HEK293T (cell line): ENCODE measurements at regions not wholly inside any gene's neighbourhood (a gene's known extent, or its start where the extent isn't known, plus 50 kb on each side); places are given as distances from the start of the nearest gene placed in this dataset.

Source experiments
- BHLHE40 ChIP-seq: fragments of 450-650 bp; IDR thresholded peaks from 2 replicates; pipeline ENCODE4 v1.6.1; 2016; ENCODE audit warnings: mild to moderate bottlenecking, moderate library complexity, borderline replicate concordance
- CTBP1 ChIP-seq: fragments of 450-650 bp; IDR thresholded peaks from 2 replicates; pipeline ENCODE4 v1.6.1; 2016; ENCODE audit warnings: borderline replicate concordance
- ELF4 ChIP-seq: fragments of 450-650 bp; IDR thresholded peaks from 2 replicates; pipeline ENCODE4 v1.6.1; 2017; ENCODE audit warnings: antibody characterized with exemption
- FOXK2 ChIP-seq: fragments of 450-650 bp; IDR thresholded peaks from 2 replicates; pipeline ENCODE4 v1.6.1; 2016; ENCODE audit warnings: mild to moderate bottlenecking
- FOXM1 ChIP-seq: fragments of 450-650 bp; IDR thresholded peaks from 2 replicates; pipeline ENCODE4 v1.6.1; 2017; ENCODE audit warnings: mild to moderate bottlenecking, borderline replicate concordance
- HDGF ChIP-seq: fragments of 450-650 bp; IDR thresholded peaks from 2 replicates; pipeline ENCODE4 v1.6.1; 2017; ENCODE audit warnings: antibody characterized with exemption, borderline replicate concordance
- LEF1 ChIP-seq: fragments of 450-650 bp; IDR thresholded peaks from 2 replicates; pipeline ENCODE4 v1.6.1; 2017; ENCODE audit warnings: mild to moderate bottlenecking, borderline replicate concordance
- SP1 ChIP-seq: fragments of 450-650 bp; IDR thresholded peaks from 2 replicates; pipeline ENCODE4 v1.6.1; 2017
- SUZ12 ChIP-seq: fragments of 450-650 bp; IDR thresholded peaks from 2 replicates; pipeline ENCODE4 v1.6.1; 2016; ENCODE audit warnings: mild to moderate bottlenecking
- TARDBP ChIP-seq: fragments of 450-650 bp; IDR thresholded peaks from 2 replicates; pipeline ENCODE4 v1.6.1; 2016

GRCh38 chr3:184480831-184481230, 80.8 kb upstream of the EPHB3 start:
- no peak for TF ChIP-seq CTBP1
- no peak for TF ChIP-seq SUZ12
- TF ChIP-seq HDGF, result no peak
- no peak for TF ChIP-seq ELF4
- no peak for TF ChIP-seq TARDBP
- TF ChIP-seq BHLHE40, result no peak
- TF ChIP-seq FOXK2, result no peak
- TF ChIP-seq FOXM1, result no peak
- no peak for TF ChIP-seq SP1
- no peak for TF ChIP-seq LEF1
